Uterus (tissue), 3 donors: ENCODE measurements at regions not wholly inside any gene's neighbourhood (a gene's known extent, or its start where the extent isn't known, plus 50 kb on each side); places are given as distances from the start of the nearest gene placed in this dataset.

ENCODE experiments used
- DNase-seq, 2 donors: peaks; one replicate each; pipeline ENCODE4 v3.0.0-alpha.2; 2019 to 2020
- H3K27ac ChIP-seq, 2 donors: fragments of 200-600 bp; sonication (generic); 1 replicate in 1 of 2; 2 replicates in 1 of 2; pipeline ENCODE4 v1.5.1; 2016 to 2018
- H3K27me3 ChIP-seq, 2 donors: fragments of 200-600 bp; sonication (generic); one replicate each; pipeline ENCODE4 v1.5.1; 2018 to 2019; ENCODE audit warnings: control low read depth in 1 of 2
- H3K36me3 ChIP-seq, 2 donors: fragments of 200-600 bp; sonication (generic); one replicate each; pipeline ENCODE4 v1.5.1; 2019; ENCODE audit warnings: control low read depth in 1 of 2
- H3K4me1 ChIP-seq, 2 donors: fragments of 200-600 bp; sonication (generic); one replicate each; pipeline ENCODE4 v1.5.1; 2018 to 2019; ENCODE audit warnings: control low read depth in 1 of 2
- H3K4me3 ChIP-seq, 2 donors: fragments of 200-600 bp; sonication (generic); 1 replicate in 1 of 2; 2 replicates in 1 of 2; pipeline ENCODE4 v1.5.1; 2018 to 2019; ENCODE audit warnings: mild to moderate bottlenecking in 1 of 2
- H3K9me3 ChIP-seq, 2 donors: fragments of 200-600 bp; sonication (generic); one replicate each; pipeline ENCODE4 v1.5.1; 2019; ENCODE audit warnings: control low read depth in 1 of 2
- POLR2A ChIP-seq, 2 donors: fragments of 450-650 bp; IDR thresholded peaks; one replicate each; pipeline ENCODE4 v1.6.1; 2016; ENCODE audit warnings: antibody characterized with exemption in 2 of 2, mild to moderate bottlenecking in 1 of 2, moderate library complexity in 1 of 2
- intact Hi-C: fragments of 100-400 bp; cut with DNase I; formaldehyde crosslinking; loops from one replicate; pipeline ENCODE4 v1.15.1; 2023; ENCODE audit warnings: low total_unique reads
- TF ChIP-seq, protein P1 (sequence below), 4 experiments: fragments of 200-600 bp in 2 of 4; fragments of 450-650 bp in 2 of 4; sonication (generic) in 2 of 4; IDR thresholded peaks; one replicate each; pipeline ENCODE4 v1.5.1; 2016 to 2019; ENCODE audit warnings: antibody characterized with exemption in 4 of 4, mild to moderate bottlenecking in 2 of 4, moderate library complexity in 1 of 4
- donor health status: DM: yes; HTN: yes; CAD: no.

DNA sequence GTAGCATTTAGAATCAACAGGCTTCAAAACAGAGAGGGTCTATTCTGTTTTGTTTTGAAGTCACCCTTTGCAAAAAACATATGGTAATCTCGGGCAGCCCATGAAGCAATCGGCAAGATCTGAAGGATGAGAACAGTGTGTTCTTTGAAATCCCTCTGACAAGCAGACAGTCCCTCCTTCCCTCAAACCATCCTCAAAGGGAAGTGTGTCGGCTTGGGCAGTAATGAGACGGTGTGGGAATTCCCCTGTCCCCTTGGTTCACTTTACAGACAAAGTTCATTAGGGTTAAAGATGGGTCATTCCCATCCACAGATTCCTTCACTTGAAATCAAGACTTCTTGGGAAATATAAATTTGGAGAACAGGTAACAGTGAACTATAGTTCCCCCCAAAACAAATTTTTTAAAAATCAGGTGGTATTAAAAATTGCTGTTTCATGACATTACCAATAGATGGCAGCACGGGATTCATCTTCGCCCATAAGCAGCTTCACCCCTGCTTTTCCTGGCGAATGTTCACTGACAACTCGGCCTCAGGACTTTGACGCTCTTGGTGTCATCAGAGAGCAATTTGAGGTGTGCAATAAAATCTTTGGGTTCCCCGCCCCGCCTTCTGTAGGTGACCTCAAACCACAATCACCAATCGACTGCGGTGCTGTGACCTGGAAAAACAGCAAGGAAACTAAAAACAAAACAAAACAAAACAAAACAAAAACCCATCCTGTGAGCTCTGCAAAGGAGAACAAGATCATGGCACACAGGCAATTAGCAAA, 159.3 kb upstream of the TNFAIP3 start:
- H3K4me3 ChIP-seq: peak overlapping the region in 1 of 2 donors; percentile 18
- TF ChIP-seq, protein P1, sequence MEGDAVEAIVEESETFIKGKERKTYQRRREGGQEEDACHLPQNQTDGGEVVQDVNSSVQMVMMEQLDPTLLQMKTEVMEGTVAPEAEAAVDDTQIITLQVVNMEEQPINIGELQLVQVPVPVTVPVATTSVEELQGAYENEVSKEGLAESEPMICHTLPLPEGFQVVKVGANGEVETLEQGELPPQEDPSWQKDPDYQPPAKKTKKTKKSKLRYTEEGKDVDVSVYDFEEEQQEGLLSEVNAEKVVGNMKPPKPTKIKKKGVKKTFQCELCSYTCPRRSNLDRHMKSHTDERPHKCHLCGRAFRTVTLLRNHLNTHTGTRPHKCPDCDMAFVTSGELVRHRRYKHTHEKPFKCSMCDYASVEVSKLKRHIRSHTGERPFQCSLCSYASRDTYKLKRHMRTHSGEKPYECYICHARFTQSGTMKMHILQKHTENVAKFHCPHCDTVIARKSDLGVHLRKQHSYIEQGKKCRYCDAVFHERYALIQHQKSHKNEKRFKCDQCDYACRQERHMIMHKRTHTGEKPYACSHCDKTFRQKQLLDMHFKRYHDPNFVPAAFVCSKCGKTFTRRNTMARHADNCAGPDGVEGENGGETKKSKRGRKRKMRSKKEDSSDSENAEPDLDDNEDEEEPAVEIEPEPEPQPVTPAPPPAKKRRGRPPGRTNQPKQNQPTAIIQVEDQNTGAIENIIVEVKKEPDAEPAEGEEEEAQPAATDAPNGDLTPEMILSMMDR (IDR thresholded peaks at IDR 0.05): peak; percentile 69 to 82 (median 74)
- TF ChIP-seq POLR2A (IDR thresholded peaks at IDR 0.05): no peak
- peak overlapping the region in 1 of 2 donors; percentile 0 for H3K27ac ChIP-seq
- H3K36me3 ChIP-seq: no peaks in the 10 kb centered on the region
- peak; percentile 46 to 72 for DNase-seq
- H3K9me3 ChIP-seq: no peaks in the 10 kb centered on the region
- no peaks in the 10 kb centered on the region for H3K4me1 ChIP-seq
- intact Hi-C loops: loop anchor here (5.0 to 10.0 kb wide), 2 partner anchors 167 to 240 kb away; no protein-coding TSS in a partner anchor
- no peaks in the 10 kb centered on the region for H3K27me3 ChIP-seq

DNA sequence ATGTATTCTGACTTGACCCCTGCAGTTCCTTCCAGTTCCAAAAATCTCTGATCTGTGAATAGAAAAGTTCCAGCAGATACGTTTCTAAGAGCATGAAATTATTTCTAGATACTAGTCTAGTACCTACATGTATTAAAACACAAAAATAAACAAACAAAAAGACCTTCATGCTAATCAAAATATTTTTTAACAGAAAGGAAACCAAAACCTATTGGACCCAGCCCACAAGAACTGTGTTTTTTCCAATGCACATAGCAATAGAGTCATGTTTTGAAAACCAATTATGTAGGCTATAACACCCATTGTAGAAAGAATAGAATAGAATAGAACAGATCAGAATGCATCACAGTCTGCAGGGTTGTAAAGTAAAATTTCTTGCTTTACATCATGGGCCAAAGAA, 158.6 kb upstream of the TNFAIP3 start:
- Histone ChIP-seq H3K4me3 (no peak overlapping the region), H3K27me3 (no peaks in the 10 kb centered on the region), H3K36me3 (no peaks in the 10 kb centered on the region), H3K4me1 (no peaks in the 10 kb centered on the region), H3K27ac (peak overlapping the region in 1 of 2 donors; percentile 0), H3K9me3 (no peaks in the 10 kb centered on the region)
- TF ChIP-seq, protein P1 (IDR thresholded peaks at IDR 0.05): no peak
- no peak for TF ChIP-seq POLR2A (IDR thresholded peaks at IDR 0.05)
- intact Hi-C loops: loop anchor here (5.0 to 10.0 kb wide), 2 partner anchors 166 to 239 kb away; no protein-coding TSS in a partner anchor
- no peak for DNase-seq

DNA sequence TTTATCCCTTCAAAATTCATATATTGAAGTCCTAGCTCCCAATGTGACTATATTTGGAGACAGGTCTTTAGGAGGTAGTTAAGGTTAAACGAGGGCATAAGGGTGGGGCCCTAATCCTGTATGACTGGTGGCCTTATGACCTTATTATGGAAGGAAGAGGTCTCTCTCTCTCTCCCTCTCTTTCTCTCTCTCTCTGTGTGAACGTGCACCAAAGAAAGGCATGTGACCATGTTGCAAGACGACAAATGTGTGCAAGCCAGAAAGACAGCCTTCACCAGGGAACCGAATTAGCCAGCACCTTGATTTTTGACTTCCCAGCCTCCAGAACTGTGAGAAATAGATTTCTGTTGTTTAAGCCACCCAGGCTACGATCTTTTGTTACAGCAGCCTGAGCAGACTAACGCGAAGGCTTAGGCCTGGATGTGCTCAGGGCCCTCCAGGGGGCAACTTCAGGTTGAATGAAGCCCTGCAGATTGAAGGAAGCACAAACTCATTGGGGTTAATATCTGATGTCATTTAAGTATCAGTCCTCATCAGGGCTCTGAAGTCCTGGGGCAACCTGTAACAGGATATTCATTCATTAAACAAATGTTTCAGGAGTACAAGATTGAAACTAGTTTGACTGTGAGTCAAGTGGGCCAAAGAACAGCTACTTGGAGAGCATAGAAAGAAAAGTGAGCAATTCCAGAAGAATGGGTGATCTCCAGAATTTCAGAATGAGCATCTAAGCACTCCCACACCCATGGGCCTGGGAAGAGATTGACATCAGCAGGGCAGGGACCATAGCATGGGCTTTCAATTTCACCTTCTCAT, 157.4 kb upstream of the TNFAIP3 start:
- no peaks in the 10 kb centered on the region for H3K9me3 ChIP-seq
- DNase-seq: no peak
- no peak overlapping the region for H3K4me3 ChIP-seq
- no peaks in the 10 kb centered on the region for H3K4me1 ChIP-seq
- intact Hi-C loops: loop anchor here (5.0 to 10.0 kb wide), 2 partner anchors 165 to 238 kb away; no protein-coding TSS in a partner anchor
- H3K27me3 ChIP-seq: no peaks in the 10 kb centered on the region
- TF ChIP-seq POLR2A (IDR thresholded peaks at IDR 0.05): no peak
- TF ChIP-seq, protein P1 (IDR thresholded peaks at IDR 0.05): no peak
- no peak overlapping the region for H3K27ac ChIP-seq
- H3K36me3 ChIP-seq: no peaks in the 10 kb centered on the region

DNA sequence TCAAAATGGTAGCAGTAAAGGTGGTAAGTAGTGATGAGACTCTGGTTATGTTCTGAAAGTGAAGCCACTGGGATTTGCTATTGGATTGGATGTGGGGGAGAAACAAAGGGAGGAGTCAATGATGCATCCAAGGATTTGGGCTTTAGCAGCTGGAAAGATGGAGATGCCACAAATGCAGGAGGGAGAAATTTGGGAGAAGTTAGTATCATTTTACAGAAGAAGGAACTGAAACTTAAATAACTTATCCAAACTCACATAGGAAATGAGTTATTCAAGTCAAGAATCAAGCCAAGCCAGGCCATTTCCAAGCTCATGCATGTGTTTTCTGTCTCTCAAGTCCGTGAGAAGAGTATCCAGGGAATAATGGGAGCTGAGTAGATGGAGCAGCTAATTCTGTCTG, 155.1 kb upstream of the TNFAIP3 start:
- H3K4me1 ChIP-seq: no peaks in the 10 kb centered on the region
- no peaks in the 10 kb centered on the region for H3K36me3 ChIP-seq
- H3K9me3 ChIP-seq: no peaks in the 10 kb centered on the region
- no peaks in the 10 kb centered on the region for H3K27me3 ChIP-seq
- H3K27ac ChIP-seq: no peak overlapping the region
- TF ChIP-seq, protein P1 (IDR thresholded peaks at IDR 0.05): no peak
- TF ChIP-seq POLR2A (IDR thresholded peaks at IDR 0.05): no peak
- no peak for DNase-seq
- H3K4me3 ChIP-seq: no peak overlapping the region
- intact Hi-C loops: no loop called here

DNA sequence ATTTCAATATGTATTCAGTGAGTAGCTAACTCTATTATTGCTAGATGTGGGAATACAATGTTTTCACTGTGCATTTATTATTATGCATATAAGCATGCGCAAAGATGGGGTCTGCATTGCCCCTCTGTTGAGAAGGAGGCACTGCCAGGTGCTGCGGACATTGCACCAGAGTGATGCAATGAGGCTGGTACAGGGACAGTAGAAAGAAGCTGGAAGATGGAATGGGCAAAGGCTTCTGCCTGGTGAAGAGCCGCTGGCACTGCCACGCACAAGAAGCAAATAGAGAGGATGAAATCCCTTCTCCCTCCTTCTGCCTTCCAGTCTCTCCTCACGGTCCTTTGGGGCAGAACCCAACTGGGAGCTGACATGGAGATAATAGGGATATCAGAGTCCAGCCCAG, 154.5 kb upstream of the TNFAIP3 start:
- intact Hi-C loops: no loop called here
- no peak for DNase-seq
- no peak for TF ChIP-seq POLR2A (IDR thresholded peaks at IDR 0.05)
- TF ChIP-seq, protein P1 (IDR thresholded peaks at IDR 0.05): no peak

More for the DNA sequence above, 154.5 kb upstream of the TNFAIP3 start:
- Histone ChIP-seq H3K27me3 (no peaks in the 10 kb centered on the region), H3K27ac (no peak overlapping the region), H3K36me3 (no peaks in the 10 kb centered on the region), H3K4me3 (no peak overlapping the region), H3K4me1 (no peaks in the 10 kb centered on the region), H3K9me3 (no peaks in the 10 kb centered on the region)
